ENCODE measurements at regions not wholly inside any gene's neighbourhood (a gene's known extent, or its start where the extent isn't known, plus 50 kb on each side); places are given as distances from the start of the nearest gene placed in this dataset.
"Not testable (repeated sequence)": the region's sequence is repeated elsewhere in the genome, so short reads cannot be mapped to it uniquely, and the experiment has no call there.

- DNase-seq (ENCODE audit: low spot score): not testable (repeated sequence)
Measured at GRCh38 chr7:150193866-150194265, 129.3 kb upstream of the LRRC61 start.

All from HuH-7.5 (cell line).